CD4-positive, alpha-beta T cell treated with Interleukin-10 for 1 hour (primary cell): ENCODE measurements at regions not wholly inside any gene's neighbourhood (a gene's known extent, or its start where the extent isn't known, plus 50 kb on each side); places are given as distances from the start of the nearest gene placed in this dataset.

Experiments
- DNase-seq: peaks from one replicate; pipeline ENCODE4 v3.0.0-alpha.2; 2020

- no peak for DNase-seq
These were observed 285.9 kb downstream of the KIF4B start for GRCh38 chr5:155299386-155300005.

- DNase-seq, result no peak
These were observed 289.6 kb downstream of the KIF4B start for GRCh38 chr5:155303120-155303519.

- no peak for DNase-seq
These were observed 293.7 kb downstream of the KIF4B start for GRCh38 chr5:155307229-155307628.

- no peak for DNase-seq
These were observed 294.7 kb downstream of the KIF4B start for GRCh38 chr5:155308289-155308688.

- DNase-seq, result no peak
These were observed 295.6 kb downstream of the KIF4B start for GRCh38 chr5:155309021-155309746.

GRCh38 chr5:155311721-155312120 lies 298.2 kb downstream of the KIF4B start:
- no peak for DNase-seq

- no peak for DNase-seq
These were observed 300.0 kb downstream of the KIF4B start for GRCh38 chr5:155313518-155313917.

GRCh38 chr5:155316070-155316714 lies 302.6 kb downstream of the KIF4B start:
- DNase-seq, result no peak

GRCh38 chr5:155332618-155333017 lies 319.1 kb downstream of the KIF4B start:
- no peak for DNase-seq

GRCh38 chr5:155342956-155343355 lies 329.4 kb downstream of the KIF4B start:
- no peak for DNase-seq

- DNase-seq, result no peak
These were observed 329.9 kb downstream of the KIF4B start for GRCh38 chr5:155343468-155343867.

GRCh38 chr5:155353231-155353630 lies 339.7 kb downstream of the KIF4B start:
- DNase-seq, result no peak

- no peak for DNase-seq
These were observed 352.5 kb downstream of the KIF4B start for GRCh38 chr5:155366096-155366495.

- DNase-seq, result no peak
These were observed 354.3 kb downstream of the KIF4B start for GRCh38 chr5:155367841-155368240.

- DNase-seq, result no peak
These were observed 354.9 kb downstream of the KIF4B start for GRCh38 chr5:155368490-155368889.

- DNase-seq, result no peak
These were observed 366.9 kb downstream of the KIF4B start for GRCh38 chr5:155380480-155380879.

- no peak for DNase-seq
These were observed 368.1 kb downstream of the KIF4B start for GRCh38 chr5:155381654-155382053.

GRCh38 chr5:155389498-155389897 lies 375.9 kb downstream of the KIF4B start:
- no peak for DNase-seq

- DNase-seq, result no peak
These were observed 381.2 kb downstream of the KIF4B start for GRCh38 chr5:155394727-155395126.

GRCh38 chr5:155402927-155403640 lies 389.5 kb downstream of the KIF4B start:
- DNase-seq, result no peak

GRCh38 chr5:155406815-155407214 lies 393.3 kb downstream of the KIF4B start:
- no peak for DNase-seq

GRCh38 chr5:155408465-155408864 lies 394.9 kb downstream of the KIF4B start:
- no peak for DNase-seq

- no peak for DNase-seq
These were observed 403.2 kb downstream of the KIF4B start for GRCh38 chr5:155416765-155417164.
